K562 (cell line): ENCODE measurements at regions not wholly inside any gene's neighbourhood (a gene's known extent, or its start where the extent isn't known, plus 50 kb on each side); places are given as distances from the start of the nearest gene placed in this dataset.

Source experiments
- CREB1 ChIP-seq, 2 experiments: sonication (generic) in 1 of 2; formaldehyde crosslinking in 1 of 2; IDR thresholded peaks; 2 replicates each; pipeline versions ENCODE4 v1.6.1 to v1.8.0; 2012 to 2022; ENCODE audit warnings: inconsistent platforms in 1 of 2, mild to moderate bottlenecking in 1 of 2, missing genetic modification reagents in 1 of 2, moderate library complexity in 1 of 2
- CREM ChIP-seq: IDR thresholded peaks from 2 replicates; pipeline ENCODE4 v1.6.1; 2014; ENCODE audit warnings: antibody characterized with exemption, low read depth
- HDAC2 ChIP-seq: fragments of 450-650 bp; IDR thresholded peaks from 2 replicates; pipeline ENCODE4 v1.6.1; 2016; ENCODE audit warnings: mild to moderate bottlenecking
- NRF1 ChIP-seq, 2 experiments: fragments of 450-650 bp; IDR thresholded peaks in 1 of 2; conservative IDR thresholded peaks in 1 of 2; 2 replicates each; pipeline ENCODE4 v1.6.1; 2014; ENCODE audit warnings: mild to moderate bottlenecking in 2 of 2
- POLR2AphosphoS5 ChIP-seq: IDR thresholded peaks from 2 replicates; pipeline ENCODE4 v1.6.1; 2011; ENCODE audit warnings: mild to moderate bottlenecking, low read depth, low read length, moderate library complexity; ENCODE audit not compliant: control insufficient read depth, insufficient read depth
- SRSF3 ChIP-seq: fragments of 200-400 bp; formaldehyde crosslinking; IDR thresholded peaks from 2 replicates; pipeline ENCODE4 v1.6.1; 2016; ENCODE audit warnings: mild to moderate bottlenecking, low read length, moderate library complexity; ENCODE audit not compliant: insufficient read depth
- U2AF2 ChIP-seq: fragments of 200-400 bp; formaldehyde crosslinking; optimal IDR thresholded peaks from 2 replicates; pipeline ENCODE3; 2017; ENCODE audit warnings: low read depth, mild to moderate bottlenecking, low read length
- ZNF431 ChIP-seq: sonication (generic); formaldehyde crosslinking; IDR thresholded peaks from 2 replicates; pipeline ENCODE4 v1.8.0; 2022; ENCODE audit warnings: mild to moderate bottlenecking, missing genetic modification reagents
- TF ChIP-seq, protein P1 (sequence below), 3 experiments: IDR thresholded peaks in 2 of 3; conservative IDR thresholded peaks in 1 of 3; 2 replicates each; pipeline ENCODE4 v1.5.1; 2011 to 2012; ENCODE audit warnings: low read length in 3 of 3, mild to moderate bottlenecking in 3 of 3, control low read depth in 2 of 3, improper control_type of control experiment in 1 of 3, inconsistent platforms in 1 of 3, low read depth in 1 of 3, mixed read lengths in 1 of 3, moderate library complexity in 1 of 3; ENCODE audit not compliant: insufficient read depth in 2 of 3
- TF ChIP-seq, protein P2 (sequence below): IDR thresholded peaks from 2 replicates; pipeline ENCODE4 v1.6.1; 2011; ENCODE audit warnings: borderline replicate concordance, low read depth, mild to moderate bottlenecking, moderate library complexity, low read length; ENCODE audit not compliant: insufficient read depth, poor library complexity, severe bottlenecking
- TF ChIP-seq, protein P3 (sequence below): sonication (generic); formaldehyde crosslinking; IDR thresholded peaks from 2 replicates; pipeline ENCODE4 v1.8.1; 2023; ENCODE audit warnings: mild to moderate bottlenecking, missing genetic modification reagents, moderate library complexity
- TF ChIP-seq, protein P4 (sequence below): fragments of 250-450 bp; sonication (Bioruptor Pico); IDR thresholded peaks from 2 replicates; pipeline ENCODE4 v1.8.0; 2021; ENCODE audit warnings: mild to moderate bottlenecking, moderate library complexity
- TF ChIP-seq, protein P5 (sequence below), 2 experiments: fragments of 450-650 bp in 1 of 2; sonication (generic) in 1 of 2; formaldehyde crosslinking in 1 of 2; IDR thresholded peaks in 1 of 2; conservative IDR thresholded peaks in 1 of 2; 2 replicates each; pipeline versions ENCODE4 v1.6.1 to v1.8.1; 2016 to 2023; ENCODE audit warnings: mild to moderate bottlenecking in 2 of 2, moderate library complexity in 2 of 2, inconsistent platforms in 1 of 2, missing genetic modification reagents in 1 of 2

DNA sequence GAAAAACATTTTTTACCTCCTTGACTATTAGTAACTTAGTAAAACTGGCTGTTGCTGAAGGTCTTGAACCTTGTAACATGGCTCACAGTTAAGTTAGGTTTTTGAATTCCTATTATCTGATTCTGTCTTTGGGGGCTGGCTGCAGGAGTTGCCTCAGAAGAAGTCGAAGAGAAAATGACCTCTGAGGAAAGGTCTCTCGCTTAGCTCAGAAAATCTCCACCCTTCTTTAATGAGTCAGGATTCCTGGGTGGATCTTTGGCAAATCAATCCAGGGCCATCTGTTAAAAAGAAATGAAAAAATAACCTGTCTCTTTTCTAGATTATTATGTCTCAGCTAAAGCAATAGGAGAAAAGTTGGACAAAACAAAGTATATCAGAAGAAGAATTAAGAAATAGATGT is 267.8 kb upstream of the SEMA3C start:
- TF ChIP-seq, protein P1, sequence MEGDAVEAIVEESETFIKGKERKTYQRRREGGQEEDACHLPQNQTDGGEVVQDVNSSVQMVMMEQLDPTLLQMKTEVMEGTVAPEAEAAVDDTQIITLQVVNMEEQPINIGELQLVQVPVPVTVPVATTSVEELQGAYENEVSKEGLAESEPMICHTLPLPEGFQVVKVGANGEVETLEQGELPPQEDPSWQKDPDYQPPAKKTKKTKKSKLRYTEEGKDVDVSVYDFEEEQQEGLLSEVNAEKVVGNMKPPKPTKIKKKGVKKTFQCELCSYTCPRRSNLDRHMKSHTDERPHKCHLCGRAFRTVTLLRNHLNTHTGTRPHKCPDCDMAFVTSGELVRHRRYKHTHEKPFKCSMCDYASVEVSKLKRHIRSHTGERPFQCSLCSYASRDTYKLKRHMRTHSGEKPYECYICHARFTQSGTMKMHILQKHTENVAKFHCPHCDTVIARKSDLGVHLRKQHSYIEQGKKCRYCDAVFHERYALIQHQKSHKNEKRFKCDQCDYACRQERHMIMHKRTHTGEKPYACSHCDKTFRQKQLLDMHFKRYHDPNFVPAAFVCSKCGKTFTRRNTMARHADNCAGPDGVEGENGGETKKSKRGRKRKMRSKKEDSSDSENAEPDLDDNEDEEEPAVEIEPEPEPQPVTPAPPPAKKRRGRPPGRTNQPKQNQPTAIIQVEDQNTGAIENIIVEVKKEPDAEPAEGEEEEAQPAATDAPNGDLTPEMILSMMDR (IDR thresholded peaks at IDR 0.05 in 2 of 3, conservative IDR thresholded peaks at IDR 0.05 in 1 of 3; ENCODE audit: insufficient read depth in 2 of 3, low read depth in 1 of 3, low read length in 3 of 3) = no peak
- no peak for TF ChIP-seq SRSF3
- no peak for TF ChIP-seq U2AF2
- TF ChIP-seq CREB1 (IDR thresholded peaks at IDR 0.05) = no peak
- no peak for TF ChIP-seq CREB1 (CRISPR knock-in tag; IDR thresholded peaks at IDR 0.05)
- no peak for TF ChIP-seq ZNF431
- no peak for TF ChIP-seq POLR2AphosphoS5
- no peak for TF ChIP-seq CREM
- TF ChIP-seq, protein P2, sequence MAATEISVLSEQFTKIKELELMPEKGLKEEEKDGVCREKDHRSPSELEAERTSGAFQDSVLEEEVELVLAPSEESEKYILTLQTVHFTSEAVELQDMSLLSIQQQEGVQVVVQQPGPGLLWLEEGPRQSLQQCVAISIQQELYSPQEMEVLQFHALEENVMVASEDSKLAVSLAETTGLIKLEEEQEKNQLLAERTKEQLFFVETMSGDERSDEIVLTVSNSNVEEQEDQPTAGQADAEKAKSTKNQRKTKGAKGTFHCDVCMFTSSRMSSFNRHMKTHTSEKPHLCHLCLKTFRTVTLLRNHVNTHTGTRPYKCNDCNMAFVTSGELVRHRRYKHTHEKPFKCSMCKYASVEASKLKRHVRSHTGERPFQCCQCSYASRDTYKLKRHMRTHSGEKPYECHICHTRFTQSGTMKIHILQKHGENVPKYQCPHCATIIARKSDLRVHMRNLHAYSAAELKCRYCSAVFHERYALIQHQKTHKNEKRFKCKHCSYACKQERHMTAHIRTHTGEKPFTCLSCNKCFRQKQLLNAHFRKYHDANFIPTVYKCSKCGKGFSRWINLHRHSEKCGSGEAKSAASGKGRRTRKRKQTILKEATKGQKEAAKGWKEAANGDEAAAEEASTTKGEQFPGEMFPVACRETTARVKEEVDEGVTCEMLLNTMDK = no peak
- TF ChIP-seq, protein P3, sequence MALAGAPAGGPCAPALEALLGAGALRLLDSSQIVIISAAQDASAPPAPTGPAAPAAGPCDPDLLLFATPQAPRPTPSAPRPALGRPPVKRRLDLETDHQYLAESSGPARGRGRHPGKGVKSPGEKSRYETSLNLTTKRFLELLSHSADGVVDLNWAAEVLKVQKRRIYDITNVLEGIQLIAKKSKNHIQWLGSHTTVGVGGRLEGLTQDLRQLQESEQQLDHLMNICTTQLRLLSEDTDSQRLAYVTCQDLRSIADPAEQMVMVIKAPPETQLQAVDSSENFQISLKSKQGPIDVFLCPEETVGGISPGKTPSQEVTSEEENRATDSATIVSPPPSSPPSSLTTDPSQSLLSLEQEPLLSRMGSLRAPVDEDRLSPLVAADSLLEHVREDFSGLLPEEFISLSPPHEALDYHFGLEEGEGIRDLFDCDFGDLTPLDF = no peak
- no peak for TF ChIP-seq HDAC2
- TF ChIP-seq, protein P4, sequence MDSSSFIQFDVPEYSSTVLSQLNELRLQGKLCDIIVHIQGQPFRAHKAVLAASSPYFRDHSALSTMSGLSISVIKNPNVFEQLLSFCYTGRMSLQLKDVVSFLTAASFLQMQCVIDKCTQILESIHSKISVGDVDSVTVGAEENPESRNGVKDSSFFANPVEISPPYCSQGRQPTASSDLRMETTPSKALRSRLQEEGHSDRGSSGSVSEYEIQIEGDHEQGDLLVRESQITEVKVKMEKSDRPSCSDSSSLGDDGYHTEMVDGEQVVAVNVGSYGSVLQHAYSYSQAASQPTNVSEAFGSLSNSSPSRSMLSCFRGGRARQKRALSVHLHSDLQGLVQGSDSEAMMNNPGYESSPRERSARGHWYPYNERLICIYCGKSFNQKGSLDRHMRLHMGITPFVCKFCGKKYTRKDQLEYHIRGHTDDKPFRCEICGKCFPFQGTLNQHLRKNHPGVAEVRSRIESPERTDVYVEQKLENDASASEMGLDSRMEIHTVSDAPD (CRISPR knock-in tag) = no peak
- no peak for TF ChIP-seq NRF1 (conservative IDR thresholded peaks at IDR 0.05 in 1 of 2, IDR thresholded peaks at IDR 0.05 in 1 of 2)
- TF ChIP-seq, protein P5, sequence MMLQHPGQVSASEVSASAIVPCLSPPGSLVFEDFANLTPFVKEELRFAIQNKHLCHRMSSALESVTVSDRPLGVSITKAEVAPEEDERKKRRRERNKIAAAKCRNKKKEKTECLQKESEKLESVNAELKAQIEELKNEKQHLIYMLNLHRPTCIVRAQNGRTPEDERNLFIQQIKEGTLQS (IDR thresholded peaks at IDR 0.05) = no peak
- TF ChIP-seq, protein P5 (CRISPR knock-in tag; conservative IDR thresholded peaks at IDR 0.05) = no peak
